ENCODE measurements at regions not wholly inside any gene's neighbourhood (a gene's known extent, or its start where the extent isn't known, plus 50 kb on each side); places are given as distances from the start of the nearest gene placed in this dataset.

DNA sequence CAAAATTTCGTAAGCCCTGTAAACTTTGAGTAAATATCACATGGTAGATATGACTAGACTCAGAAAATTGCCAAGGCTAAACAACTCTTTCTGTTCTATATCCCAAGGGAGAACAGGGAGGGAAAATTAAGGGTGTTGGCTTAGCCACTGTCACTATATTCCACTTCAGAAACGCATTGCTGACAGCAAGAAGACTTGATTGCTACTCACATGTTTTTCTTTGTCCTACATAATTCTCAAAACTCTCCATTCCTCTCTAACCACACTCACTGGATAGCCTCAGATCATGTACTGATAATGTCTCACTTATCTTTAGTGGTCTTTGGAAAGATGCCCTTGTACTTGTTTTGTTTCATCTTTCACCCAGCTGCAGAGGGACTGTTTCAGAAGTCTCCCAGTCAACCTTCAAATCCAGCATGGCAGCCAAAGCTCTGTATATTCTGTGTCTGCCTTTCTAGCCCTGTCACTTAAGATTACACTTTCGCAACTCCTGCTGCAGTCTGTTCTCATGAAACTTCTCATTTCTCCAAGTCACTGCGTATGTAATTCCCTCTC, 582.4 kb upstream of the FZD8 start:
- TF ChIP-seq POLR2A (IDR thresholded peaks at IDR 0.05) = no peak
- TF ChIP-seq CTCF (IDR thresholded peaks at IDR 0.05 in 4 of 5, conservative IDR thresholded peaks at IDR 0.05 in 1 of 5) = no peak

Measured in gastrocnemius medialis (tissue), 4 donors.